ENCODE measurements at regions not wholly inside any gene's neighbourhood (a gene's known extent, or its start where the extent isn't known, plus 50 kb on each side); places are given as distances from the start of the nearest gene placed in this dataset.

DNA sequence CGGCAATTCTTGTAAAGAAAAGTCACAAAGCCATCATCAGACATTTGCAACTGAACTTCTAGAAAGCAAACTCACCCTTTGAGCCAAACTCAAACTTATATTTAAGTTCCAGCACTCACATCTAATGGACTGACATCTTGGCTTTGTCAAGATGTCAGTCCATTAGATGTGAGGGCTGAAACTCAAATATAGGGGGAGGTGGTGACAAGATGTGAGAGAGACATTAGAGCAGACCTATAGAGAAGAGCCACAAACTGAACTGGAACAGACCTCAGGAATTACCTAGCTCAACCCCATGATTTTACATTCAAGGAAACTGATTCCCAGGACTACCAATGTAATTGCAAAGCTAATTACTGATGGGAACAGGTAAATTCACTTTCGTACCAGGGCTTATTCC lies 543.8 kb downstream of the TNS1 start:
- no peak for TF ChIP-seq EP300 (IDR thresholded peaks at IDR 0.05)
- TF ChIP-seq POLR2A (IDR thresholded peaks at IDR 0.05) = no peak
- no peak for TF ChIP-seq POLR2AphosphoS5 (IDR thresholded peaks at IDR 0.05)
